Kidney capillary endothelial cell (primary cell): ENCODE measurements at regions not wholly inside any gene's neighbourhood (a gene's known extent, or its start where the extent isn't known, plus 50 kb on each side); places are given as distances from the start of the nearest gene placed in this dataset.

Experiments
- DNase-seq: peaks from one replicate; pipeline ENCODE4 v3.0.0-alpha.2; 2018; ENCODE audit warnings: low spot score

DNA sequence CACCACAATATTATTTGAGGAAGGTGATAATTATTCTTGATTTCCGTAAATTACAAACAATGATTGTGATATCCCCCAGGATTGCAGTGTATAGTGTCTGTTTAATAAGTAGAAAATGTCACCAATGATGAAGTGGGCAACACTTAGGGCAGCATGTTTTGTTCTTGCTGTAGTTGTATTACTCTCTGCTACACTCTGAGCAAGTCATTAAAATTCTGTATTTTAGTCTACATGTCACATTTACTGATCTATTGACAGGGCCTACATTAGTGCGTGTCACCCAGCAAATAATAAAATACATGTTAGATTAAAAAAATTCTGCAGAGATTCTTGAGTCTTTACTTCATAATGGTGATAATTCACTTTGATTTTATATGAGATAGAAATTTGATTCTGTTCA, 247.6 kb downstream of the TMX3 start:
- DNase-seq, result no peak

- no peak for DNase-seq
These were observed 248.2 kb downstream of the TMX3 start for GRCh38 chr18:68466672-68467071.

GRCh38 chr18:68462766-68463165, 252.1 kb downstream of the TMX3 start:
- no peak for DNase-seq

DNA sequence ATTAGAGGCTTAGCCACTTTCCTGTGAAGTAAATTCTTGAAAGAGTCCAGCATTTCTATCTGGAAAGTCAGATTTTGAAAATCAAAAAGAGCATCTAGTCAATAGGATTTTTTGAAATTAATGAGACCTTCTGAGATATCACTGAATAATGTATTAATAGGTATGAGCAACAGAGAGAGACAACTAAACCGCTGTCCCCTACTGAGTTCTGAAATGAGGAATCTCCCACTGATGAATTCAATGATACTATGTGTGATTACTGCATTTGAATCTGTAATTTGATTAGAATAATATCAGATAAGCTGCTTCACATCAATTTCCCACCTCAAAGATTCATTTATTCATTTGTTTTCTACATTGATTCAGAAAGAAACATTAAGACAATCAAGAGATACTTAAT, 252.8 kb downstream of the TMX3 start:
- DNase-seq, result no peak

DNA sequence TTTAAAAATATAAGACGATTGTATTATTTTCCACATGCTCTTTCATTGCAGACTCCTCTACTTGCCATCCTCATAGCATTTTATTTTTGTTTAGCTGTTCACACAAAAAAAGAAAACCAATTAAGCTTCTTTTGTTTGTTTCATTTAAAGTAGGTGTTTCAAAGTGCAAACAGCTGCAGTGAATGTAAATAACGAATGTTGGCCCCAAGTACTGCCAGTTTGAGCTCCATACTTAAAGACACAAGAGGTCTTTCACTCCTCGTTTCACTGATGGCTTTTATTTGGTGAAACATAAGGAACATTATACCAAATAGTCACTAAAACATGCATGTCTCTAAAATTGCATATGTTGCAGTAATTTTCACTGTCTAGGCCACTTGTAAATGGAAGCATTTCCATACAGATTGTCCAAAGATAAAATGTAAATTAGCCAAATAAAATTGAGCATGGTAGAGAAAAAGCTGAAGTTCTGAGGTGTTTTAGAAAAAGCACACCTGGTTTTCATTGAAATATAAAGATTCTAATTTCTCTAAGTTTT, 253.4 kb downstream of the TMX3 start:
- no peak for DNase-seq

- DNase-seq, result no peak
These were observed 254.9 kb downstream of the TMX3 start for GRCh38 chr18:68459968-68460367.

GRCh38 chr18:68456985-68457384, 257.9 kb downstream of the TMX3 start:
- DNase-seq, result no peak

- DNase-seq, result no peak
These were observed 259.7 kb downstream of the TMX3 start for GRCh38 chr18:68455229-68455603.

DNA sequence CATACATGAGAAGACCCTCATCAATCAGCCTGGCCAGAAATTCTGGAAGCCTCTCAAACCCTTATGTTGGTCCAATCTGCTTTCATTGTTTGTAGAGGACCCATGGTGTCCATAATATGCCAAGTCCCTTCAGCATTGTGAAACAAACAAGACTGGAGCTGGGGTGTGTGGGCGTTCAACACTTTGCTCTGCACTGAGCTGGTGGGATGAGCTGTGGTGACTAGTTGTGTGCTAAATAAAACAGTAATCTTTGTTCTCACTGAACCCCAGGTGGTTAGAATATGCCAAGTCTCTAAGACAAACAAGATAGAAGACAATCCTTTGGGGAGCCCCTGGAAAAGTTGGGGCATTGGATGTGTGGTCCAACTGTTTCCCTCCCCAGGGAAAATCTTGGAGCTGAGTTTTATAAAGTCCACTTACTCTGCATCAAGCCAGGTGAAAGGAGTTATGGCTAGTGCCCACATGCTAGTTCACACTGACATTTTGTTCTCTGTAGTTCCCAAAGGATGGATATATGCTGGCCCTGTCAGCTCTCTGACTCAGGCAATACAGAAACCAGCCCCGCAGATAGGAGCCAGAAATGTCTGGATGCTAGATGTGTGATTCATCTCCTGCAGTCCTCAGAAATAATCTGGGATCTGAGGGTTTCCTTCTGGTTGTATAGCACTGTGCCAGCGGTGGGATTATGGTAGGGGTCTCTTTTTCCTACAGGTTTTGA, 260.2 kb downstream of the TMX3 start:
- DNase-seq, result no peak

DNA sequence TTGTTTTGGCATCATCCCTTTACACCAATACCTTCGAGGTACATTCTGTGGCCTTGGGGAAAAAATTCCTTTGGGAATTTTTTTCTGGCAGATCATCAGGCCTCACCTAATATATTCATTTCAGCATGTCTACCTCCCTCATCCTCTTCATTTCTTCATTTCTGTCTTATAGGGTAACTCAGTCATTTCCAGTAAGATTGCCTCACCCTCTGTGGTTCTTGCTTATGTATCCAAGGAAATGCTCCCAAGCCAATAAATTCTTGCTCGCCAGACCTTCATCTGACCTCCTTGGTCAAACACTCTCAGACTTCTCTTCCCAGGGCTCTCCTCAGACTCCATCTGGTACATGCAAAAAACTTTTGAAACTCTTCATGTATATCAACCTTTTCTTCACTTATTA, 265.6 kb downstream of the TMX3 start:
- no peak for DNase-seq

- DNase-seq, result no peak
These were observed 266.2 kb downstream of the TMX3 start for GRCh38 chr18:68448736-68449135.

GRCh38 chr18:68447286-68447685, 267.6 kb downstream of the TMX3 start:
- no peak for DNase-seq

DNA sequence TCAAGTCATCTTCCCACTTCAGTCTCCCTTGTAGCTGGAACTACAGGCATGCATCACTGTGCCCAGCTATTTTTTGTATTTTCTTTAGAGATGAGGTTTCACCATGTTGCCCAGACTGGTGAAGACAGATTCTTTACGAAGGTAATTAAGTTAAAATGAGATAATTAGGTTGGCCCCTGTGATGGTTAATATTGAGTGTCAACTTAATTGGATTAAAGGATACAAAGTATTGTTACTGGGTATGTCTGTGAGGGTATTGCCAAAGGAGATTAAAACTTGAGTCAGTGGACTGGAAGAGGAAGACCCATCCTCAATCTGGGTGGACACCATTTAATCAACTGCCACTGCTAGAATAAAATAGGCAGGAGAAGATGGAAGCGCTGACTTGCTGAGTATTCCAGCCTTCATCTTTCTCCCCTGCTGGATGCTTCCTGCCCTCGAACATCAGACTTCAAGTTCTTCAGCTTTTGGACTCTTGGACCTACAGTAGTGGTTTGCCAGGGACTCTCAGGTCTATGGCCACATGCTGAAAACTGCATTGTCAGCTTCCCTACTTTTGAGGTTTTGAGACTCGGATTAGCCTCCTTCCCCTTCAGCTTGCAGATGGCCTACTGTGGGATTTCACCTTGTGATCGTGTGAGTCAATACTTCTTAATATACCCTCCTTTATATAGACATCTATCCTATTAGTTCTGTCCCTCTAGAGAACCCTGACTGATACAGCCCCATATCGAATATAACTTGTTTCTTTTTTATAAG, 269.1 kb downstream of the TMX3 start:
- DNase-seq, result no peak

GRCh38 chr18:68445136-68445535, 269.8 kb downstream of the TMX3 start:
- DNase-seq, result no peak

GRCh38 chr18:68441241-68441640, 273.7 kb downstream of the TMX3 start:
- no peak for DNase-seq

- DNase-seq, result no peak
These were observed 274.5 kb downstream of the TMX3 start for GRCh38 chr18:68440433-68440832.

DNA sequence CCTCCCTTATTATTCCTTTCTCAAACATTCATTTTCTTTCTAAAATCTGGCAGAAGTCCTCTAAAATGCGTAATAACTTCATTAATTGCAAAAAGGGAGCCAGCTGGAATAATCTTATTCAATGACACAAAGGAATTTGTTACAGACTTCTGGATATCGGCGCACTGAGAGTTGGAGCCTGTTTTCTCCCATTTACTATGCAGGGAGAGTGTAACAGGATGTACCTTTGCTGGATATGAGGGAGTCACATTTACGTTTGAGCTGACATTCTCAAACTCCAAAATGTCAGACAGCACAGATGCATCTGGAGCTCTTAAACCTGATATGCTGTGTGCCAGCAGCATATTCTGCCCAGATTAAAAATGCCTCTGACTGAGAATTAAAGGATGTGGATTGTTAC, 275.3 kb downstream of the TMX3 start:
- DNase-seq, result no peak

DNA sequence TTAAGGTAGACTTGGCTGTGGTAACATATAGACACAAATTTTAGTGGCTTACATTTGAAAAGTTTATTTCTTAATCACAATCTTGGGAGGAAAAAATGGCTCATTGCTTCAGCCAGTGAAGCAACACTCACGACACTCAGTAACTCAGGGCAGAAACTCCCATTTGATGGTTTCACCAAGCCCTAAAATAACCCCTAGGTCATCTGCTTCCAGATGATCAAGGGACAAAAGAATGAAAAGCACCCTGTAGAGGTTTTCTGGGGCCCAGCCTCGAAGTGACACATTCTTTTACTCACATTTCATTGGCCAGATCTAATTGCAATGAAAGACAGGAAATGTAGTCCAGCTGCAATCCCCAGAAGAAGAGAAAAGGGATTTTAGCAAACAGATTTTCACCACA, 275.9 kb downstream of the TMX3 start:
- no peak for DNase-seq

- DNase-seq, result no peak
These were observed 276.4 kb downstream of the TMX3 start for GRCh38 chr18:68438536-68438935.

DNA sequence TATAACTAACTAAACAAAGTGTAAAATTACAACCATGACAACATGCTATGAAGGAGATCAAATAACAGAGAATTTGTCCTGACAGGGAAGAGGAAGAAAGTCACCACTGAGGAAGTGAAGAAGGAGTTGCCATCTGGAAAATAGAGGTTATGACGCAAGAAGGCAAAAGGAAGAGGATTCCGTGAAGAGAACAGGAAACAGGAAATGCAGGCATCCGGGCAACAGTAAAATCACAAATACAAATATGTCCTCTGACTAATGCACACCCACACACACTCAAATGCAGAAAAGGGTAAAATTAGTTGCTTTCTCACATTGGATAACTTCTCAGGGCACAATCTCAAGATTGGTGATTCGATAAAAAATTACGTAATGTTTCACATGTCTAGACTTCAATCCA, 278.4 kb downstream of the TMX3 start:
- DNase-seq, result peak; percentile 38

GRCh38 chr18:68435581-68435980, 279.3 kb downstream of the TMX3 start:
- DNase-seq, result no peak

DNA sequence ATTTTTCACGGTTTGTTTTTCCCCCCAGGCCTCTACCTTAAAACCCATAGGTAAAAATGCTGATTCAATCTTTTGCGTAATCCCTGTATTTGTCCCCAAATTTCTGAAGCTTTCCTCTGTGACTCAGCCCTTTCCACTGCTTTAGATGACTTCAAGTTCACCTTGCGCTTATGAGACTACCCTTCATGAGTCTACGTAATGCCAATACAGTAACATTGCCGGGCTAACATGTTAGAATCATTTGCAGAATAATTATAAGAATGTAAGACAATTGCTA, 283.0 kb downstream of the TMX3 start:
- DNase-seq, result no peak

DNA sequence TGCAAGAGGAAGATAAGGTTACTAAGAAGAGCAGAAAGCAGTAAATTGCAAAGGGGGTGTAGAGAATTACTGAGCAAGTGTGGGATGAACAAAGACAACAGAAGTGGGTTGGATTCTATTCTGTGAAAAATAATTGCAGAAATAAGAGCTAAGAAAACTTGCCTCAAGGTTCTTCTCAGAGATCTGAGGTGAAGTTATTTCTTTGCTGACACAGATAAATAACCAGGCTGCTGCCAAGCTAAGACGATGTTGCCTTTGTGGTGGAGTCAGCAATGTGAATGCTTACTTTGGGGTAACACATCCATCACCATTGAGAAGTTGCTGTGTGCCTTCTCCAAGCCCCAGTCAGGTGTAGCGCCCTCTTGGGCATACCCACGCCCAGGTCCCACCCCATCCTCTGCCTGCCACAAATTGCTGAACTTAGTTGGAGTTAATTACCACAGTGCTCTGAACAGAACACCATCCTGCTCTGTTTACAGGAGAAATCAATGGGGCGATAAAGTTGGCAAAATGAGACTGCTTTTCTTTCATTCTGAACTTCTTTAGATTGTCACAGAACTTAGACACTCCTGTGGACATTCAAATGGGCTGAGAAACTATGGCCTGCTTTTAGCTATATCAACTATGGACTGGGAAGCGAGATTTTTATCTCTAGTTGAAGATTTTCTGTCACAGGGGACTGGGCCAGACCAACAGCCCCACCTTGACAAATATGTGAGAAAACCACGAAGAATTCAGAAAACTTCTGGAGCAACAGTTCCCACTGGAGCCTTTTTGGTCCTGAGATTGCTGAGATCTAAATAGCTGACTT, 283.6 kb downstream of the TMX3 start:
- no peak for DNase-seq
